Dermis microvascular lymphatic vessel endothelial cell (primary cell): ENCODE measurements at regions not wholly inside any gene's neighbourhood (a gene's known extent, or its start where the extent isn't known, plus 50 kb on each side); places are given as distances from the start of the nearest gene placed in this dataset.
"Not testable (repeated sequence)": the region's sequence is repeated elsewhere in the genome, so short reads cannot be mapped to it uniquely, and the experiment has no call there.

Experiments used
- DNase-seq, 2 donors: peaks; one replicate each; pipeline versions ENCODE4 v3.0.0 to v3.0.0-alpha.2; 2010; ENCODE audit warnings: low read depth in 2 of 2

DNA sequence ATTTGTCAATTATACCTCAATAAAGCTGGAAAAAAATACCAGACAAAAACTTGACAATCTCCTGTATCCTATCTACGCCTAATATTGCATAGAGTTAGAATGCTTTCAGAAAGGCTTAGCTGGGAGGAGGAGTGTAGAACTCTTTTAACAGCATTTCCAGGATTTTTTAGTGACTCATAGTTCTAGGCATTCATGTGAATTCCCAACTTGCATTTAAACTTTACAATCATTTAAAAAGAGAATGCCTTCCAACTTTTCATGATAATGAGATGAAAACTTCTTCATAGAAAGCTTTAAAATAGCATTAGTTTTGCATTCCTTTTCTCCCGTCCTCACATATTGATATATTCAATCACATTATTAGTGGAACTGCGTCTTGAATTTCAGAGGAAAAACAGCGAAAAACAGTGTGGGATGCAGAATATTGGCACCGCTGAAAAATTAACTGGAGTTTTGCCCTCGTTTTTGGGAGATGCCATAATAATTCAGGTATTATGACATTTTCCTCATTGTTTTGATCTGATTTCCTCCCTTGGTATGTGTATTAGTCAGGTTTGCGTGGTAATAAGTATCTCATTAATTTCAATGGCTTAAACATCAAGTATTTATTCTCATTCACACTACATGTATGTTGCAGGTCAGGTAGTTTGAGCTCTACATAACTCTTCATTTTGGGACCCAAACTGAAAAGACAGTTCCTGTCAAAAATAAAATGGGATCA, 293.2 kb upstream of the FIGN start:
- no peak for DNase-seq

DNA sequence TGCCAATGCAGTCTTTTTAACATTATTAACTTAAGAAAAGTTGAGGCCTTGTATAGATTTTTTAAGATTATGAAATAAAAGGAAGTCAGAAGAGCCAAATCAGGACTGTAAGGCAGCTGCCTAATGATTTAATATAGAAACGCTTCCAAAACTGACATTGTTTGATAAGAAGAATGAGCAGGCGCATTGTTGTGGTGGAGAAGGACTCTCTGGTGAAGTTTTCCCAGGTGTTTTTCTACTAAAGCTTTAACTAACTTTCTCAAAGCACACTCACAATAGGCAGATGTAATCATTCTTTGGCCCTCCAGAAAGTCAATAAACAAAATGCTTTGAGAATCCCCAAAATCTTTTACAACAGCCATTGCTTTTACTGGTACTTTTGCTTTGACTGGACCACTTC, 288.6 kb upstream of the FIGN start:
- DNase-seq: no peak

DNA sequence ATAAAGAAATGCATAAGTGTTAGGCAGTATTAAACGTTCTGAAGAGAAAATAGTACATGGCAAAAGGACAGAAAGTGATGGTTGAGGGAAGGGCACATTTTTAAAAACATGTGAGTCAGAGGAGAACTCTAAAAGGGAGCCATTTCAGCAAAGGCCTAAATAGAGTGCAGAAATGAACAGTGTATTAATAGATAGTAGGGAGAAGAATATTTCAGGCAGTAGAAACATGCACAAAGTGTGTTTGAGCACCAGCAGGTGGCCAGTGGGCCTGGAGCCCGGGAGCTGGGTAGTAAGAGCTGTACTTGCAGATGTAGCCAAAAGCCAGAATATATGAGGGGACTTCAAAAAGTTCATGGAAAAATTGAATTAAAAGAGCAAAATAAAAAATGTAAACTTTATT, 288.1 kb upstream of the FIGN start:
- DNase-seq: no peak

DNA sequence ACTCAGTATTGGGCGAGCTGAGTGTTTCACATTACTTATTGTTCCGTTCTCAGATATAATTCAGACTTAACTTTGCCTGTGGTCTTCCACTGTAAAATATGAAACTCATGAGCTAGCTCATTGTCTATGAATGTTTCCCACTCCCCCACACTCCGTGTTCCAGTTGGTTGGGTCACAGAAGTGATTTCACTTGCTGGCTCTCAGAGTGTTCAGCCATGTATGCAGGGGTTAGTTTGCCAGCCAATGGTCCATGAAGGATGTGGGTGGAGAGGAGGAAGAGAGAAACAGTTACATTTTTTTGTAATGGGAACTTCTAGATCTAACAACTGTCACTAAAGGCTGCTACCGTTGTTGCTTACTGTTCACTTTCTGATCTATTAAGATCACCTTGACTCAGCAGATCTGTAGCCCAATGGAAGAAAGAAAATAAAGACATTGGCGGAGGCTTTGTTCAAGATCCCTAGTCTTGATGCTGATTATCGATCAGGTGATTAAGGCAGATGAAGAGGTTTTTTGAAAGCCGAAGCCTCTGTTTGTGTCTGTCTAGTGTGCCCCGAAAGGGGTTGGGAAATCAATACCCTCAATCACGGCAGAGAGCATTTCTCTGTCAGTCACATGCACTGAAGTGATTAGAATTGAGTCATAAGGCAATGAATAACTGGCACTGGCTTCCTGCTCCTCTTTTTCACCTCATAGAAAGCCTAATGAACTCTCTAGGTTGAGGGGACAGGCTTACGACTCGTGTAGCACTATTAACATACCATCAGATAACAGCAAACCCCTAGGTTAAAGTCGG, 279.7 kb upstream of the FIGN start:
- no peak for DNase-seq

DNA sequence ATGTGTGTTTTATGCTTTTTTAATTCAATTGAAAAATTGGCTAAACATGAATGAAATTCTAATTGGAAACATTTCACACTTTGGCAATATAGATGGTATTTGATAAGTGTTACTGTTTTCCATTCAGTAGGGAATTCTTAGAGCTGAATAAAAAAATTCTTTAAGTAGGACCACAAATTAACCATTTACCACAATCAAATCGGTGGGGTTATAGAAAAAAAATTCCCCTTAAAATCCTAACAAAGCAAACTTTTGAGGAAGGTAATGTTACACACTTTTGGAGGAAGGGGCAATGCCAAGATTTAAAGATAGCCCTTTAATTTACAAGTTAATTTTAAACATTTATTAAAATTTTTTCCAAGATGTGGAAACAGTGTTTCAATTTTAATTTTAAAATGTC, 279.0 kb upstream of the FIGN start:
- DNase-seq: no peak

DNA sequence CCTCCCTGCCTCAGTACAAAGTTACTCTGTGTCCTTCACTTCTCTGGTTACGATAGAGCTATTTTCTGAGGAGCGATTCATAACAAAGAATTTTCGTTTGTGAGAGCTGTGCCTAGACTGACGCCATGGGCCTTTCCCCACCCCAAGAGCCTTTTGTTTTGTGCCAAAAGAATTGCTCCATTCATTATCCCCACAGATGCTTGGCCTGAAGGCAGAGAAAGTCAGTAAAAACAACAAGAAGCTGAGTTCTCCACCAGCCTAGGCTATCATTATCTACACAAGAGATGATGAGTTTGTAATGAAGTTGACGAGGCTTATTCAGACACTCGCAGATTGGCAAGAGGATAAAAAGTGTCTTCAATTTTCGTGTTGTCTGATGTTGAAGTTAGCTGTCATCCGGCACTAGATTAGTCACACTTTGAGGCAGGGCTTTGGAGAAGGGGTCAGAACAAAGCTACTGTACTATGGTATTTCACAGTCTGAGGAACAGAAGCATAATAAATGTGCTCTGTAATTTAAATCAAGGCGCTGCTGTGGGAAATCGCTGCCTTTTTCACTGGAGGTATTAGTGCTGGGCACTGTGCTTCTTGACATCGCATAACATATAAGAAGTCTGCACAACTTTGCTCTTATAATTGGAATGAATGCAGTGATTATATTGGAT, 278.4 kb upstream of the FIGN start:
- no peak for DNase-seq

DNA sequence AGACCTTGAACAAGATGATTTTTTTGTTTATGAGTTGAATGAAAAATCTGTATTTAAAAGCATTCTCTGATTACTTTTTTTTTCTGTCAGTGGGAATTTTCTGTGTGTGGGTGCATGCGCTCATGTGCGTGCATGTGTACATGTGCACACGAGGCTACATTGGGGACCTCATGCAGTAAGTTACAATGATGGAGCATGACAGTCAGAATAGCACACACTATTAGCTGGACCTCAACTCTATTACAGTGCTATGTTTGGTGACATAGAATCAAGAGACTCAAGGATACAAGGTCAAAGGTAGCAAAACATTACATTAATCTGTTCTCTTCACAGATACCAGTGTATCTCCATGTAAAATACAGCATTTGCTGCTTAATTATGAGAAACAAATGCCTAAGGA, 276.8 kb upstream of the FIGN start:
- DNase-seq: no peak

DNA sequence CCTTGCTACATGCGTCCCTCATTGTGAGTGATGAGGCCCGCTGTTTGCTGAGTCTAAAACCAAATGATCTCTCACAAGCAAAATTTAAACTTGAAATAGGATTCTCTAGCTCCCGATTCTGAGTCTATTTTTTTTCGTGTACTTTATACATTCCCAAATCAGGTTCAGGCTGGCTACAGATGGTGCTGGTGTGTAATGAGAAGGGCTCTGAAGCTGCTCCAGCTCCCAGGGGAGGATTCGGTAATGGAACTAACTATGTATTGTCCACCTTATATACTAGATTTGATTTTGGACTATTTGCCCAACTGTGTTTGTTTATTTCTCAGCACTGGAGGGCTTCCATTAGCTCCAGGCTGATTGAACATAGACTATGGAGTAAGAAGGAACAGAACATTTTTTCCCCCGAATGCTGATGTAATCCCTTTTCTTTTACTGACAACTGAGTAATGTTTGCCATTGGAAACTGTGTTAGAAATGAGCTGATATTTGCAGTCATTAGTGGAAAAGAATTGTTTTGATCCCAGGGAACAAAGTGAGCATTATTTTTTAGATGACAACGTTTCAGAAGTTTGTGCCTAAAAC, 274.0 kb upstream of the FIGN start:
- DNase-seq: no peak

DNA sequence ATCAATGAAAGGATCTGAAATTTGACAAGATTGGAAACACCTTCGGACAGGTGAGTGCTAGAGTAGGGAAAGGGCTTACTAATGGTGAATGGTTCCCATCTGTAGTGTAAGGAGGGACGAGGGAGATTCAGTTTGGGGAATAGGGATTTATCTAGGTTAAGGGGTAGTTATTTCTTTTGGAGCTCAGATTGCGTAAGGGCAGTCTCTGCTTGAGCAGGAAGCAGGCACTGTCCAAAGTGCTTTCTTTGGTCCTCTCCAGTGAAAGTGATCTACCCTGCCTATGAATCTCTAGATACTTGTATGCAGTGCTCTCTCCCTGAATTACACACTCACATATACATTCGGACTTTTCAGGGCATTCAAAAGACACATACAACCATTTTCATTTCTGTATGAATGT, 272.9 kb upstream of the FIGN start:
- no peak for DNase-seq

DNA sequence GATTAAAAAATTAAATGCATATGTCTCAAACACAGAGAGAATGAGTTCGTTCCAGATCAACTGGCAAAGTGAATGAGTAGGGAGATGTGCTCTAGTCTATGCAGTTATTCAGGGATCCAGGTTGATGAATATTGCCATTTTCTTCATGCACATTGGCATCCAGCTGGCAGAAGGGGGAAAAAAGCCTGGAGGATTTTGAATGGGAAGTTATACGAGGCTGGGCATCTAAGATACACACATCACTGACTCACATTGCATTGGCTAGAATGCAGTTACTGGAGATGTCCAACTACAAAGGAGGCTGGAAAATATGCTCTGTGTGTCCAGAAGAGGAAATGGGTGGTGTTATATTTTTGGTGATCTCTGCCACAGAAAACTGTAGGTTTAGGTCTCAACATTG, 270.9 kb upstream of the FIGN start:
- no peak for DNase-seq

DNA sequence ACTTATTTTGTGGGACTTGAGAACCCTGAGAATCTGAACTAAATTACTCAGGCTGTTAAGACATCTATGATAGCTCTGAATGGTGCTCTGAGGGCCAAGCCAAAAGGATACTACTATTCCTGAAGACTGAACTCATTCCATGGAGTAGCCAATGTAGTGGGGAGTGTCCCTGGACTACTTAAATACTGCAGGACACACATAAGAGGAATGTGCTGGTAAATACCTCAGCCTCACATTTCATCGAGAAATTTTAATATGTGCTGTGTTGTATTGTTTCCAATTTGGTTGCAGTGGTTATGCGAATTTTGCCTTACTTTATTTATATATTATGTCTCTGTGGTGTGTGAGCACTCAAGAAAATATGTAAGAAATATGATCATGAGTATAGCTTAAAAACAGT, 264.4 kb upstream of the FIGN start:
- no peak for DNase-seq

DNA sequence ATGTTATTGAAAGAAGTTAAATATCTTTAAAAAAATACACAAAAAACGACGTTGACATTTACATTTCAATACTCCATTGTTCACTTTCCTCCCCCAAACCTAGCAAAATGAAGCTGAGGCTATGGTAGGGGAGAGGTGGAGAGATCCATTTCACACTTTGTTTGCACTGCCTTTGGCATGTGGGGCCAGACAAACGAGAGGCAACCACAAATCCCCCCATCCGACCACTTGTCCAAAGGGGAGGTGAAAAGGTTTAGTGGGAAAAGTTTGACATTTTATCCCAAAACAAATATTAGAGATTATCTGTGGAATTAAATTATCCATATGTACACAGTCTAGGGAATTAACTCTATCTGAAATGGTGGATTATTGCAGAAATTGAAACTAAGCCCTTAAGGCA, 261.7 kb upstream of the FIGN start:
- DNase-seq: no peak

DNA sequence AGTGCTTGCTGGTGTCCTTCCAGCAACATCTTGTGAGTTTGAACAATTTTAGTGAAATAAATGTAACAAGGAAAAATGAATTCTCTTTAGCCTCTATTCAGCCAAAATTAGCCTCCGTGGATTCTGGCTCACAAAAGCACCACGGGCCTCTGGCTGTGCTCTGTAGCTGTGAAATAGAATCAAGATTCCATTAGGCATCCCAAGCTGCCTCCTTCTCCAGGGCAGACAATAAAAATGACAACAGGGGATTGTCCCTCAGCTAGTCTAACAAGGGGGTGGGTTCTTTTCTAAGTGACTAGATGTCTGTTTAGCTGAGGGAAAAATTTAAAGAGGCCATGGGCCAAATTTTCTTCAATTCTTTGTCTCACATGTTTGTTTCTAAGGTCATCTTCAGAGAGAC, 254.7 kb upstream of the FIGN start:
- DNase-seq: no peak

DNA sequence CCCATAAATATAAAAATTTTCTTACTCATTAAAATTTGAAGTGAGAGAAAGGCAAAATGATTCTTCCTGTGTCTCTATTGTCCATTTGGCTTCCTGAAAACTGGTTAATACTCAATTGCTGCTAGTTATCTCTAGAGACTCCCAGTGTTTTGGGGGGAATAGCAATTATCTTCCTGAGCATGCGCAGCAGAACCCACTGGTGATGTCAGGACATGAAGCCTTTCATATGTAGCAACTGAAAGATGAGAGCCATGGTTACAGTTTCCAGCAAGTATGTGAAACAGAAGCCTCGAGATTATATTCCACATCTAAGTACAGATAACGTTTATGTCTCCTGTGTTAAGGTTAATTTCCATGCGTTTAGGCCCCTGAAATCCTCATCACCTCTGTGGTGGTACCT, 254.3 kb upstream of the FIGN start:
- no peak for DNase-seq

DNA sequence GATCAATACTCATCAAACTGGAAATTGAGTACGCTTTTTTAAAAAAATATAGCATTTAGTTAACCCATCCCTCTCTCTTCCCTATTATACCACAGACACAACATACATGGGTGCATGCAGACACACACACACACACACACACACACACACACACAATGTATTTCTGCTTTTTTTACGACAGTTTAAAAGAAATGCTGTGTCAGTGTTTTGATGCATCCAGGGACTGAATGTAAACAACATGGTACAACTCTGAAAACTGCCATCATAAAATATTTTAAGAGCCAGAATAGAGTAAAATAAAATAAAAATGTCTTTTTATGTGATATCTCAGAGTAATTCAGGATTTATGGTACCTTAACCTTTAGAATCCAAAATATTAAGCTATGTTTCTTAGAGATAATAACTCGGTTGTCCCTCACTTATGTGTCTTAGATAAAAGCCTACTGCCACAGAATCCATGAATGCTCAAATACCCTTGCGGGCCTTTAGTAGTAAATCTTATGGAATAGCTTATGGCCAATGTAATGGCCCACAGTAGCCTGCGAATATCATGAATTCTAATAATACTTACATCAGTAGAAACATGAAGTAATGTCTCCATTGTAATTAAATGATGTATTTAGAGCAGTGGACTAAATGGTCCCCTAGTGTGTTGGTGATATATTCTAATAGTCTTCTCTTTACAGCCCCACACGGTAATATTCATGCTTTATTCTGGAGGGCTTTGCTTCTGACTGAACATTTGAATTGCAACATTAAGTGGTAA, 251.6 kb upstream of the FIGN start:
- DNase-seq: no peak

DNA sequence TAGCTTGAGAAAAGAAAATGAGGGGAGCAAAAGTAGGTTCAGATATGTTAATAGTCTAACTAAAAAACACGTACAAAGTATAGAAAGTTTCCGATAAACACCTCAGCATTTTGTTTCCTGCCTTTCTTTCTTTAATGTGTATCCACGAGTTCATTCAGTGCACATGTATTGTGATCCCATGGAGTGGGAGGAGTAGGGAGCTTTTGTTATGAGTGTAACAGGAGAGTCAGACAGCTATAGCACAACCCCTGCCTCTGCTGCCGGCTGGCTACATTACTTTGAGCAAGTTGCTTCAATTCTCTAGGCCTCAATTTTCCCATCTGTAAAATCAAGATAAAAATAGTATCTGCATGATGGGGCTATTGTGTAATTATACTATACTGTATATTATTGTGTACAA, 249.2 kb upstream of the FIGN start:
- no peak for DNase-seq

DNA sequence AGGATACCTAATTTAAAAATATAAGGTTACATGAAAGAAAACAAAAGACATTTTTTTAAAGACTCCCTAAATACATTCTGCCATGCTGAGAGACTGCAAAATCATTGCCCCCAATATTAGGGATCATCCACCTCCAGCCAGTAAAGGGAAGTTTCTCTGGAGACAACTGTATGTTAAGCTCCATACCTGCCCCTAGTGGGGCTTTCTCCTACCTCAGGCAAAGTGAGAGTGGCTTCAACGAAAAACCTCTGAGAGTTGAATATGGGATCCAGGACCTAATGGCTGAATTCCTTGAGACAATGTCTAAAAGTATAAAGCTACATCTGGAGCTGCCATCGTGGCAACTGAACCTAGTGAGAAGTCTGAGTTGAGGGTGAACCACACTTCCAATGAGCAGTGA, 248.1 kb upstream of the FIGN start:
- DNase-seq: no peak

DNA sequence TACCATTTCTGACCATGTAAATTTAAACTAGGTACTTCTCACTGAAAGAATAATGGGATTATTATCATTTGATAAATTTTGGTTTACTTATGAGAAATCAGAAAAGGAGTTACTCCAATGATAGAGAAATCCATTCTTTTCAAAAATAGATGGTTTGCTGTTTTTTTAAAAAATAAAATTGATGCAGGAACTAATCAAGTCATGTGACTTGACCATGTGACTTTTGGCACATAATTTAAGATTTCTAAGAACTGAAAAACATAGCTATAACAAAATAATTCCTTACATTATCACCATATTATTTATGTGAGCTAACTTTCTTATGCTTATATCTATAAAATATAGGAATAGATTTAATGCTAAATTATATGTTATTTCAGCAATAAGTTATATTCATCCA, 247.1 kb upstream of the FIGN start:
- DNase-seq: no peak

DNA sequence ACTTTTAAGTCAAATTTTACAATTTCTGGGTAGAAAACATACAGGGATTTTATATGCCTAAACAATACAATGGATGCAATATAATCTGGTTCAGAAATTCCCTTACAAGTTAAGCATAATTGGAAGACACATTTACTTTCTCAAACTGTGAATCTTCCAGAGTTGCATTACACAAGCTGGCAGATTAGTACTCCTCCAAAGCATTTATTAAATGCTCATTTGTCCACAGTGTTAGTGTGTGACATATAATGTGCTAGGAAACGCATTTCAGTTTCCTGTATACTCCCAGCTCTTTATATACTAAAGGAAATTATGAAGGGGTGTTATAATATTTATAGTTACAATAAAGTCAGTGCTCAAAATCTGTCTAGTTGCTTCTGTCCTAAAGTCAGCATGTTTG, 239.0 kb upstream of the FIGN start:
- DNase-seq: no peak

DNA sequence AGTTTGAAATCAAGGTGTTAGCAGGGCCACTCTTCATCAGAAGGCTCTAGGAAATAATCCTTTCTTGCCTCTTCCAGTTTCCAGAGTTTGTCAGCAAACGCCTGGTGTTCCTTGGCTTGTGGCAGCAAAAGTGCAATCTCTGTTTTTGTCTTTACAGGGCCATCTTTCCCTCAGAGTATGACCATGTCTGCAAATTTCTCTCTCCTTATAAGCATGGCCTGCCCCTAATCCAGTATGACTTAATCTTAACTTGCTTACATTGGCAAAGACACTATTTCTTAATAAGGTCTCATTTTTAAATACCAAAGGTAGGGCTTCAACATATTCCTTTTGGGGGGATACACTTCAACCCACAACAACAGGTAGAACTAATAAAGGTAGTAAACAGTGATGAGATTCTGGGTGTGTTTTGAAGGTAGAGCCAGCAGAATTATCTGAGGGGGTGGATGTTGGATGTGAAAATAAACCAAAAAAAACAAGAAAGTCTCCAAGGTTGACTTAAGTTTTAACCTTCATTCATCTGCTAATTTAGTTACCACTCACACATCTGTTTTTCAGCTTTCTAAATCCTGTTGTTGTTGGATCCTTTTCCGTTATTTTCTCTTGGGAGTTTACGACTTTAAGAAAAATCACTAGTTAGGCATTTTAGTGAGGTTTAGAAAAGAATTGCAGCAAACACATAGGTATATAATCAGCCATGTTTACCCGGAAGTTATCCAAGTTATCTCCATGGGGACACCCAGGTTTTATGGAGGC, 234.4 kb upstream of the FIGN start:
- no peak for DNase-seq

DNA sequence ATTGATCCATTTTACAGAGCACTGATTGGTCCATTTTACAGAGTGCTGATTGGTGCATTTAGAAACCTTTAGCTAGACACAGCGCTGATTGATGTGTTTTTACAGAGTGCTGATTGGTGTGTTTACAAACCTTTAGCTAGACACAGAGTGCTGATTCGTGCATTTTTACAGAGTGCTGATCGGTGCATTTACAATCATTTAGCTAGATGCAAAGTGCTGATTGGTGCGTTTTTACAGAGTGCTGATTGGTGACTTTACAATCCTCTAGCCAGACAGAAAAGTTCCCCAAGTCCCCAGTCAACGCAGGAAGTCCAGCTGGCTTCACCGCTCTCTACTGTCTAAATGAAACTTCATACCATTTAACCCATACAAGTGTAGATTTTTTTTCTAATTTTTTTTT, 228.5 kb upstream of the FIGN start:
- not testable (repeated sequence) for DNase-seq
